ENCODE measurements at regions not wholly inside any gene's neighbourhood (a gene's known extent, or its start where the extent isn't known, plus 50 kb on each side); places are given as distances from the start of the nearest gene placed in this dataset.

DNA sequence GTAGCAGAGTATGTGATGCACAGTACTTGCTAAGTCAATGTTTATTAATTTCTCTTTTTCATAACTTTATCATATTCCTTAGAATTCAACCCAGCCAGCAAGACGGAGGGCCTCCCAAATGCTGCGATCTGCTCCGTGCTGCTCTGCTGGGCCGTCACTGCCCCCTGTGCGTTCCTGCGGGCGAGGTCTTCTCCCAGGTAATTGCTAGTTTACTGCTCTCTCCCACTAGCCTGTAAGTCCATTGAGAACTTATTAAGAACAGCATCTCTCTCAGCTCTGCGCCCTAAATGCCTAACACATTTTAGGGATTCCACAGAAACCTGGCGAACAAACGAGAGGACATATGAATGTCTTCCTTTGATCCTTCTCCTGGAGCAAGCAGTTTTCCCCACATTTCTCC is 153.6 kb upstream of the ARHGAP28 start:
- TF ChIP-seq CTCF (conservative IDR thresholded peaks at IDR 0.05; ENCODE audit: low read length), result no peak
- TF ChIP-seq EZH2phosphoT487 (IDR thresholded peaks at IDR 0.05; ENCODE audit: borderline replicate concordance, low read depth, low read length), result no peak
- no peak for DNase-seq (ENCODE audit: low spot score)
- intact Hi-C loops (cut with micrococcal nuclease; ENCODE audit: unreplicated experiment), result no loop called here
- H3K4me2 ChIP-seq (ENCODE audit: low read length), result no peak overlapping the region
- H3K79me2 ChIP-seq (ENCODE audit: insufficient read depth, low read depth, low read length), result no peaks in the 10 kb centered on the region
- BruUV-seq (replicated peaks), result no TSS peak
- no peaks in the 10 kb centered on the region for H4K20me1 ChIP-seq (ENCODE audit: insufficient read depth, low read length)
- H2AFZ ChIP-seq (ENCODE audit: low read length), result no peak overlapping the region
- CTCF ChIA-PET (ENCODE audit: unreplicated experiment), result no interaction called here
- H3K36me3 ChIP-seq (ENCODE audit: insufficient read depth, low read length), result no peaks in the 10 kb centered on the region
- H3K4me3 ChIP-seq (ENCODE audit: low read depth, low read length, poor library complexity, severe bottlenecking), result no peak overlapping the region
- no peaks in the 10 kb centered on the region for H3K4me1 ChIP-seq (ENCODE audit: insufficient read depth, low read length, poor library complexity, severe bottlenecking)
- H3K9me3 ChIP-seq (ENCODE audit: low read length), result no peaks in the 10 kb centered on the region
- POLR2A ChIA-PET, result no interaction called here
- no peaks in the 10 kb centered on the region for H3K9me2 ChIP-seq (ENCODE audit: insufficient read depth, low read length)
- H3K27ac ChIP-seq (ENCODE audit: low read depth, low read length, poor library complexity, severe bottlenecking), result no peak overlapping the region

GRCh38 chr18:6576718-6577375 is 152.7 kb upstream of the ARHGAP28 start:
- BruUV-seq (replicated peaks), result no TSS peak
- DNase-seq (ENCODE audit: low spot score), result no peak
- Histone ChIP-seq H3K36me3 (ENCODE audit: insufficient read depth, low read length) (no peaks in the 10 kb centered on the region), H3K4me2 (ENCODE audit: low read length) (no peak overlapping the region), H2AFZ (ENCODE audit: low read length) (no peak overlapping the region), H3K79me2 (ENCODE audit: insufficient read depth, low read depth, low read length) (no peaks in the 10 kb centered on the region), H3K9me2 (ENCODE audit: insufficient read depth, low read length) (no peaks in the 10 kb centered on the region), H4K20me1 (ENCODE audit: insufficient read depth, low read length) (no peaks in the 10 kb centered on the region), H3K9me3 (ENCODE audit: low read length) (no peaks in the 10 kb centered on the region), H3K27ac (ENCODE audit: low read depth, low read length, poor library complexity, severe bottlenecking) (no peak overlapping the region), H3K4me3 (ENCODE audit: low read depth, low read length, poor library complexity, severe bottlenecking) (no peak overlapping the region), H3K4me1 (ENCODE audit: insufficient read depth, low read length, poor library complexity, severe bottlenecking) (no peaks in the 10 kb centered on the region)
- ChIA-PET CTCF (ENCODE audit: unreplicated experiment) (no interaction called here), POLR2A (interaction anchor here (1.3 kb wide), 1 partner anchor 12 kb away, joined by 3 read pairs; no protein-coding TSS in a partner anchor)
- TF ChIP-seq CTCF (conservative IDR thresholded peaks at IDR 0.05; ENCODE audit: low read length), result no peak
- TF ChIP-seq EZH2phosphoT487 (IDR thresholded peaks at IDR 0.05; ENCODE audit: borderline replicate concordance, low read depth, low read length), result no peak
- intact Hi-C loops (cut with micrococcal nuclease; ENCODE audit: unreplicated experiment), result no loop called here

DNA sequence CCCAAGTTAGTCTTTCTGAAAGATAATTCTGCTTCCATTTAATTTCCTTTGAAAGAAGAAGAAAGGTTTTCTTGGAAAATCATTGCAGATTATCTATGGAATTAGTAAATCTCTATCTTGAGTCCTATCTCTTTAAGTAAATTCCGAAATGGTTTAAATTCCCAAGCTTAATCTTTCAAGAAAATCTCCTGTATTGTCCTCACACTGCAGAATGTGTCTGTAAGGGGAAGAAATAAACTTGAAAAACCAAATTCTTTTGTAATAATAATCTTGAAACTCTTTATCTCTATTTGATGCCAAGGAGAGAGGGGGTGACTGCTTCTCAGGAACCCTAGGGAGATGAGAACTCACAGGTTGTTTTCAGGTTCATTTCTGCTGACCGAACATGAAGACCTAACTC is 150.8 kb upstream of the ARHGAP28 start:
- no TSS peak for BruUV-seq (replicated peaks)

More for the DNA sequence above, 150.8 kb upstream of the ARHGAP28 start:
- ChIA-PET CTCF (ENCODE audit: unreplicated experiment) (no interaction called here), POLR2A (no interaction called here)
- no peak for DNase-seq (ENCODE audit: low spot score)
- TF ChIP-seq CTCF (conservative IDR thresholded peaks at IDR 0.05; ENCODE audit: low read length) (no peak), EZH2phosphoT487 (IDR thresholded peaks at IDR 0.05; ENCODE audit: borderline replicate concordance, low read depth, low read length) (no peak)
- no peaks in the 10 kb centered on the region for H3K36me3 ChIP-seq (ENCODE audit: insufficient read depth, low read length)
- H3K9me2 ChIP-seq (ENCODE audit: insufficient read depth, low read length), result no peaks in the 10 kb centered on the region
- H3K4me3 ChIP-seq (ENCODE audit: low read depth, low read length, poor library complexity, severe bottlenecking), result no peak overlapping the region
- intact Hi-C loops (cut with micrococcal nuclease; ENCODE audit: unreplicated experiment), result no loop called here
- H2AFZ ChIP-seq (ENCODE audit: low read length), result no peak overlapping the region
- H3K9me3 ChIP-seq (ENCODE audit: low read length), result no peaks in the 10 kb centered on the region
- H3K79me2 ChIP-seq (ENCODE audit: insufficient read depth, low read depth, low read length), result no peaks in the 10 kb centered on the region
- no peaks in the 10 kb centered on the region for H4K20me1 ChIP-seq (ENCODE audit: insufficient read depth, low read length)
- H3K4me2 ChIP-seq (ENCODE audit: low read length), result no peak overlapping the region
- H3K4me1 ChIP-seq (ENCODE audit: insufficient read depth, low read length, poor library complexity, severe bottlenecking), result no peaks in the 10 kb centered on the region
- no peak overlapping the region for H3K27ac ChIP-seq (ENCODE audit: low read depth, low read length, poor library complexity, severe bottlenecking)
